VCaP (cell line): ENCODE measurements at regions not wholly inside any gene's neighbourhood (a gene's known extent, or its start where the extent isn't known, plus 50 kb on each side); places are given as distances from the start of the nearest gene placed in this dataset.

Experiments used
- H3K27ac ChIP-seq: fragments of 450-650 bp; 2 replicates; pipeline ENCODE4 v1.5.1; 2017
- CTCF ChIP-seq: fragments of 450-650 bp; conservative IDR thresholded peaks from 2 replicates; pipeline ENCODE4 v1.5.1; 2017; ENCODE audit warnings: mild to moderate bottlenecking, moderate library complexity

DNA sequence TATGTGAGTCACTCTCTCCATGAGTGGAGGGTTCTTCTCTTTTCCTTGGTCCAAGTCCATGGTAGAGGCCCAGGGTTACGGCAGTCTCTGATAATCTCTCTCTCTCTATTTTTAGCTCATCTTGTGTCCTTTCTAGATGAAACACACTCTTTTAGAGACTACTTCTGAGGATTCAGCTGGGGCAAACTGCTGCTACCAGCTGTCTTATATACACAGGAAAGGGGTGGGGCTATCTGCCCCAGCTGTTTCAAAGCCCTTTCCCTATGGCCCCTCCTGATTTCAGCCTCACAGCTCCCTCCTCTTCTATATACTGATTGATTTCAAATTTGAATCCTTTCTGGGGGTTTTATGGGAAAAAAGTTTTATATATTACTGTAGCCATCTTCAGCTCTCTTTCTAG lies 324.8 kb downstream of the RWDD3 start:
- no peak for TF ChIP-seq CTCF
- no peak overlapping the region for H3K27ac ChIP-seq

DNA sequence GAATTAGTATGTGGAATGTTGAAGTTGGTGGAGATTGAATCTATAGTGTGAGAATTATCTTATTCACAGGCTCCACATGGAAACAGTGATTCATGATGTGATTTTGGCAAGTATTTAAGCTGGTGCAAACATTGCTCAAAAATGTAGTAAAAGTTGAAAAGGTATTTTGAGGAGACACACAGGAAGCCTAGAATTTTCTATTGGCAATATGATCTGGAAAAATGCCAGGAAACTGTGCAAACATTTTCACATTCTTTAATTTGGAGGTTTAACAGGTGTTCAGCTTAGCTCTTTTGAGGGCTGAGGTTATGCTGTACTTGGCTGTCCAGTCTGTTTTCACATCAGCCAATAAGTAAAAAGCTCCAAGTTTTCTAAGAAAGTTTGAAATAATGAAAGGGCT lies 327.3 kb downstream of the RWDD3 start:
- H3K27ac ChIP-seq: no peak overlapping the region
- TF ChIP-seq CTCF: no peak

GRCh38 chr1:95562230-95562629 lies 328.2 kb downstream of the RWDD3 start:
- no peak overlapping the region for H3K27ac ChIP-seq
- TF ChIP-seq CTCF: no peak

- no peak overlapping the region for H3K27ac ChIP-seq
- no peak for TF ChIP-seq CTCF
Observed at GRCh38 chr1:95572002-95572401, 338.0 kb downstream of the RWDD3 start.

GRCh38 chr1:95572962-95573361 lies 339.0 kb downstream of the RWDD3 start:
- no peak overlapping the region for H3K27ac ChIP-seq
- no peak for TF ChIP-seq CTCF

DNA sequence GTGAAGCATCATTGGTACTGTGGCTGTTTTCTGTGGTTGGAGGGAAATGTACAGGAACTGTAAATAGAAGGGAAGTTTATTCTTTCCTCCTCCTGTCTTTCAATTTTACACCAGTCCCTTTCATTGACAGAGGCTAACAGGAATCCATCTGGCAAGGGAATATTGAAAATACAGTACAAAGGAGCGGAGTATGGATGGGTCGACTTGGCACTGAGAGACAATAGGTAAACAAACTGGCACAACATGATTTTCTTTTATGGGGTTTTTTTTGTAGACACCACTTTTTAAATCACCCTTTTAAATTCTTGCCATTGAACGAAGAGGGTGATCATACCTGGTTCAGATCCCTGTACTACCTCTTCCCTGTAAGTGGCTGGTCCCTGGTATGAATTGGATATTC lies 341.3 kb downstream of the RWDD3 start:
- peak overlapping the region; percentile 57 for H3K27ac ChIP-seq
- no peak for TF ChIP-seq CTCF

DNA sequence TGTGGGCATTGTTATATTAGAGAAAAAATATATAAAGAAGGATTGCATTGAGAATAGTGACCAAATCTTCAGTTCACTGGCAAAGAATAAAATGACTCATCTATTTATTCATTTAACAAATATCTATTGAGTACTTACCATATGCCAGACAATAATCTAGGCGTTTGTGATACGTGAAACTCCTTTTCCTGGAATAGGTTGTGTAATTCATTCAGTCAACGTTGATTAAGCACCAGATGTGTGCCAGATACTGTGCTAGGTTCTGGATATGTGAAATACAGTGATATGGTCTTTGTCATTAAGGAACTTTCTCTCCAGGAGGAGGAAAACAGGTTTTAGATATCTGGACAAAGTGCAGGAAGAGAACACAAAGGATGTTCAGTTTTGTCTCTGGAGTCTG lies 344.5 kb downstream of the RWDD3 start:
- H3K27ac ChIP-seq: no peak overlapping the region
- no peak for TF ChIP-seq CTCF

DNA sequence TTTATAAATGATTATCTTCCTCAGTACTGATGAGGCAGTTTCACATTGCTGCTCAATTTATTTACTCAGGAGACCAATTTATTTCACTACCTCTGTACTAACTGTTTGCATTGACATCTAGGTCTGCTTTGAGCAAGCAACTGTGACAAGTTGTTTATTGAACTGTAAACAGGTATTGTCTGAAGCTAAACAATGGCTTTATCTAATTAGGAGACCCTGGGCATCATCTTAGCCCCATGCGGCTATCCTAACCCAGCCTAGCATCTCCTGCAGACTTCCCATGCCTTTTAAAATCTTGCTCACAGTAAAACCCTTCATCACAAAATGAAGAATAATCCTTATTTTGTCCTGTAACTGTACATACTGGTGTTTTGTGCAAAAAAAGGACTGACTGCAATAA lies 348.2 kb downstream of the RWDD3 start:
- H3K27ac ChIP-seq: no peak overlapping the region
- no peak for TF ChIP-seq CTCF
